Stimulated activated naive CD8-positive, alpha-beta T cell treated with anti-CD3 and anti-CD28 coated beads, Interleukin-15, amount 100 ng/mL, for 72 hours (primary cell): ENCODE measurements at regions not wholly inside any gene's neighbourhood (a gene's known extent, or its start where the extent isn't known, plus 50 kb on each side); places are given as distances from the start of the nearest gene placed in this dataset.

Source experiments
- ATAC-seq: fragments of 150-1000 bp; cut with Tn5 transposase; 2 replicates; pipeline ENCODE4 v1.10.0; 2021; ENCODE audit warnings: mild to moderate bottlenecking, moderate library complexity
- DNase-seq, 2 donors: peaks; one replicate each; pipeline ENCODE4 v3.0.0; 2021 to 2022
- H3K27ac Mint-ChIP-seq, 2 donors: one replicate each; pipeline ENCODE4 v1.8.0; 2022; ENCODE audit warnings: mild to moderate bottlenecking in 2 of 2, mixed read lengths in 2 of 2, moderate library complexity in 2 of 2
- H3K27me3 Mint-ChIP-seq: one replicate; pipeline ENCODE4 v1.8.0; 2022; ENCODE audit warnings: mixed read lengths
- H3K4me1 Mint-ChIP-seq: one replicate; pipeline ENCODE4 v1.8.0; 2022; ENCODE audit warnings: mild to moderate bottlenecking, mixed read lengths
- H3K4me3 Mint-ChIP-seq, 2 donors: one replicate each; pipeline ENCODE4 v1.8.0; 2022; ENCODE audit warnings: mild to moderate bottlenecking in 2 of 2, mixed read lengths in 2 of 2, moderate library complexity in 1 of 2
- H3K9me3 Mint-ChIP-seq, 2 donors: one replicate each; pipeline ENCODE4 v1.8.0; 2022; ENCODE audit warnings: mixed read lengths in 2 of 2

DNA sequence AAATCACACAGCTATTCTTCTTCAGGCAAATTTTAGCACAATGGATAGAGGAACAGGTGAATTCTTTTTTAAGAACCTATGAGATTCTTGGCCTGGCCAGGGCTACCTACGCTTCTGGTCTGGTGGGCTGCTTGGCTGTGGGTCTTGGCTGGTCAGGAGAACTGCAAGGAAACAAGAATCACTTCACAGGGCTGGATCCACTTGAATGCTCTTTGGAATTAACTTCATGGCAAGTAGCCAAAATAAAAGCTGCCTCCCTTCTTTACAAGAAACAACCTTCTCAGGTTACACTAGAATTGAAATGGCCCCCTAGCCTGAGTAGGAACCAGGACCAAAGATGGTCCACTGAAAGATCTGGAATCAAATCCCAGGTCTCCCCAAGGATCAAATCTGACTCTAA lies 519.1 kb downstream of the IQCM start:
- Mint-ChIP-seq H3K4me3 (no peak overlapping the region), H3K4me1 (no peaks in the 10 kb centered on the region), H3K27ac (no peak overlapping the region), H3K9me3 (no peaks in the 10 kb centered on the region), H3K27me3 (peaks cover 8% of the 10 kb centered on the region)
- ATAC-seq (no peak), DNase-seq (no peak)

DNA sequence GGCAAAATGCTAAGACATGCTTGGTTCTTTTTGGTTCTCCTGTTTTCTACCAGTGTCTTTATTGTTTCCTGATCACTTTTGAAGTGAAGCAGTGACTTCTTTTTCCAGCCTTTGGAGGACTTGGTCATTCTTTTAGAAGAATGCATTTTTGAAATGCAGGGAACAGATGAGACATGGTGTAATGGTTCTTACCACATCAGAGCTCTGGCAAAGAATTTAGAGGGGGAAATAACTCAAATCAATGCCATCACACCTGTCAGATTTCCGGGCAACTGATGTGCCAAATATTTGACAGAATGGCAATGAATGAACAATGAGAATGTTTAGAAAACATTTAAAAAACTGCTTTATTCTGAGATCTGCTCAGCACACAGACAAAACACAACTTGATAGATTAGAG lies 519.6 kb downstream of the IQCM start:
- peaks cover 8% of the 10 kb centered on the region for H3K27me3 Mint-ChIP-seq
- no peaks in the 10 kb centered on the region for H3K4me1 Mint-ChIP-seq
- no peaks in the 10 kb centered on the region for H3K9me3 Mint-ChIP-seq
- DNase-seq (no peak), ATAC-seq (no peak)
- no peak overlapping the region for H3K27ac Mint-ChIP-seq
- no peak overlapping the region for H3K4me3 Mint-ChIP-seq

DNA sequence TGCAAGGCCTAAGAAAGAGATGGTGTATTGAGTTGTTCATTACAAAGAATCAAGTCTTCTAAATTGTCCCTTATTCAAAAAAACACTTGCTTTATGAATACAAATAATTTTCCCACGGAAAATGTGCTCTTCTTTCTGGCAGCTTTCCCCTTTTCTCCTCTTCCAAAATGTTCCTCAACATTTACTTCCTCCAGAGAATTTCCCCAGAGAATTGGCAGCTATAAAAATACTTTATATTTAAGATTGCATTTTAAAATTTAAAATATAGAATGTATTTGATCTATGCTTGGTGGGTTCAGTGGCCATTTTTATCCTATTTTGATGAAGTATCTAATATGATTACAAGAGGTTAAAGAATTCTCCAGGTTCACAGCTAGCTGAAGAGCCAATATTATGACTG lies 521.0 kb downstream of the IQCM start:
- Mint-ChIP-seq H3K27ac (no peak overlapping the region), H3K4me1 (no peaks in the 10 kb centered on the region), H3K27me3 (peaks cover 8% of the 10 kb centered on the region), H3K9me3 (no peaks in the 10 kb centered on the region), H3K4me3 (no peak overlapping the region)
- no peak for ATAC-seq
- DNase-seq = no peak

DNA sequence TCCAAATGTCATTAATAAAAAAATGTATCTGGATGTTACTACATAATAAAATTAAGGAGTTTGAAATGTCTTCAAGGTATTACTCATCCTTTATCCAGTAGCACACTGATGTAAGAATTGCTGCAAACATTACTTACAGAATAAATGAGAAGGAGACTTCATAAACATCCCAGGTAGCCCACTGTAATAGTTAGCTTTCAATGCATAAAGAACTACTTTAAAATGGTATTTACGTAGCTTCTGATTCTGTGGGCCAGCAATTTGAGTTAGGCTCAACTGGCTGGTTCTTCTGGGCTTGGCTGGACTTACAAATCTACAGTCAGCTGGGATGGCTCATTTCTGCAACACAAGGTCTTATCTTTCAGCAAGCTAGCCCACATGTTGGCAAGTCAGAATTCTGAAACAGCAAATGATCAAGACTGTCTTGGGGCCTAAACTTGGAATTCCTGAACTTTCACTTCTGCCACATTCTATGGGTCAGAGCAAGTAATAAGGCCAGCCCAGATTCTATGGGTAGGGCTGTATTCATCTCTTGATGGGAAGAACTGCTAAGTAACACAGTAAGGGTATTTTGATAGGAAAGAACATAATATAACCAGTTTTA lies 522.5 kb downstream of the IQCM start:
- Mint-ChIP-seq H3K4me3 (no peak overlapping the region), H3K27ac (no peak overlapping the region), H3K4me1 (no peaks in the 10 kb centered on the region), H3K27me3 (peaks cover 8% of the 10 kb centered on the region), H3K9me3 (no peaks in the 10 kb centered on the region)
- no peak for ATAC-seq
- DNase-seq = no peak

DNA sequence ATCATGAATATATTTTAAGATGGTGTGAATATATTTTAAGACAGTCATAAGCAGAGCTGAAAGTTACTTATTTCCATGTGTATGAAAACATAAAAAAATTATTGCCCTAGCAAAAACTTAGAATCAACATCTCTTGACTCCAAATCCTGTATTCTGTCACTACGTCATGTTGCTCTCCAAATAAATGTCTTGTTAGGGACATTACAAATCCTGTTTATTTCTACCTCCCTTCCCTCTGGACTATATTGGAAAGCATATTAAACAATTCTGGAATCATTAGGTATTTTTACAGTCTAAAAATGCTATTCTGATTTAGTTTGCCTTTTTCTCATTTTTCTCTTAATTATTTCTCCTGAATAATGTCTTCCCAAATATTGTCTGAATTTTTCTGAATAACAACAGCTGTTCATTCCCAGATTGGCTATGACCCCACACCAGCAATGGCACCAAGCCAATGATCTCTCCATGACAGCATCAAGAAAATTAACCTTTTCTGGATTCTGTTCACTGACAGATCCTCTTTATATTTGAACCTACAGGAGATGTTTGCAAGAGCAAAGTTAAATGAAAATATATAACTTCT lies 523.1 kb downstream of the IQCM start:
- Mint-ChIP-seq H3K27me3 (peaks cover 8% of the 10 kb centered on the region), H3K4me1 (no peaks in the 10 kb centered on the region), H3K9me3 (no peaks in the 10 kb centered on the region), H3K4me3 (no peak overlapping the region), H3K27ac (no peak overlapping the region)
- DNase-seq = no peak
- no peak for ATAC-seq

DNA sequence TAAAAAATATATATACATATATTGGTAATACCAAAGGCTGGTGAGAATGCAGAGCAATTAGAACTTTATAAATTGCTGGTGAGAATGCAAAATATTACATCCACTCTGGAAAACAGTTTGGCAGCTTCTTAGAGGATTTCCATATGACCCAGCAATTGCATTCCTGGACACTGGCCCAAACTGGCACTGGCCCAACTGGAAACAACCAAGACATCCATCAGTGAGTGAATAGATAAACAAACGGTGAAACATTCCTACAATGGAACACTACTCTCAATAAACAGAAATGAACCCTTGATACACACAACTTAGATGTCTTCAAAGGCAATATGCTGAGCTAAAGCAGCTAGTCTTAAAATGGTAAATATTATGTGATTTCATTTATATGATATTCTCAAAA lies 524.2 kb downstream of the IQCM start:
- H3K4me1 Mint-ChIP-seq = no peaks in the 10 kb centered on the region
- H3K4me3 Mint-ChIP-seq = no peak overlapping the region
- no peak overlapping the region for H3K27ac Mint-ChIP-seq
- no peak for DNase-seq
- H3K9me3 Mint-ChIP-seq = no peaks in the 10 kb centered on the region
- peaks cover 8% of the 10 kb centered on the region for H3K27me3 Mint-ChIP-seq
- ATAC-seq = no peak

DNA sequence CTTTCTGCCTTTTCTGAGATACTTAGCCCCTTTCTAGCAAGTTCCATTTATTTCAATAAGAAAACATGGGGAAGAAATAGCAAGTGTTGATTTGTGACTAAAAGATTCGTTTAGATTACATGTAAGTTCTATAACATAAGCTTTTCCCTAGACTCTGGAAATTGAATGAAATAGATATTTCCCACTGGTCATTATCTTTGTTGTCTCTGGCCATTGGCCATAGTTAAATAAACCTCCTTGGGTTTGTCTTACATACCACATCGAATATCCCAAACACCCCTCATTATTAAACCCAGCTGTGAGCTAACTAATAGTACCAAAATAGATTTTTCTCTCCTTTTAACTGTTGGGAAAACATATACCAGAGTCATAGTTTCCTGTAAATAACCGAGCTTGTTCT lies 534.8 kb downstream of the IQCM start:
- Mint-ChIP-seq H3K27ac (no peak overlapping the region), H3K4me1 (no peaks in the 10 kb centered on the region), H3K4me3 (no peak overlapping the region), H3K9me3 (no peaks in the 10 kb centered on the region), H3K27me3 (no peaks in the 10 kb centered on the region)
- DNase-seq (no peak), ATAC-seq (no peak)

DNA sequence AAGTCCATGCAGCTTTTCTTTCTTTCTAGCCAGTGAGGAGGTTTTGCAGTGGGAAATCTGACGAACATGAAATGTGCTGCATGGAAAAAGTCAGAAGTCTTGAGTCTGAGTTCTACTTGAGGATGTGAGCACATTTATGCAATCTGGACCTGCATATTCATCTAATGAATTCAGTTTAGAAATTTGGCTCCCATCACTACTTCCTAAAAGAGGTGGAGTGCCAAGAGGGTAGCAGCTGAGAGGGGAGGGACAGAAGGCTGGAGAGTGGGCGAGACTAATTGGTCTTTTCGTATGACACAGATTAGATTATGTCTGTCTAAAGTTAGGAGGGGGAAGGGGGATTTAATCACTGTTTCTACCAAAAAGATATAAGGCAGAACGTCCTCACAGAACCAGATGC lies 535.9 kb downstream of the IQCM start:
- H3K4me3 Mint-ChIP-seq = no peak overlapping the region
- DNase-seq (no peak), ATAC-seq (no peak)
- H3K27ac Mint-ChIP-seq = no peak overlapping the region
- no peaks in the 10 kb centered on the region for H3K4me1 Mint-ChIP-seq
- no peaks in the 10 kb centered on the region for H3K27me3 Mint-ChIP-seq
- H3K9me3 Mint-ChIP-seq = no peaks in the 10 kb centered on the region

DNA sequence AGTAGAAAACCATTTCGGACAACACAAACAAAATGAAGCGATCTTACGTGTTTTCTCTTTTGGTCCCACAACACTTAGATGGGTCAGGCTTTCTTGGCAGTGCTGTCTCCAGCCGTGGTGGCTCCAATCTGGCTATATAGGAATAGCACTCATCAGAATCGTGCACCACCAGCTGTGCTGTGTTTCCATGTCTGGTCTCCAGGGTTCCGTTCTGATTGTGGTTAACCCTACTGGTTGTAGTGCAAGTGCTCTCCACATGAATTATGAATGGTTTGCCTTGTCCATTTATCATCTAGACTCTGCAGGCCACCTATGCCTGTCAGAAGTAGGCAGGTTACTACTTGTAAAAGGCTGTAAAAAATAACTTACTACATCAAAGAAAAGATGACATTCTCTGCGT lies 536.3 kb downstream of the IQCM start:
- no peak overlapping the region for H3K27ac Mint-ChIP-seq
- no peak for ATAC-seq
- H3K4me3 Mint-ChIP-seq = no peak overlapping the region

DNA sequence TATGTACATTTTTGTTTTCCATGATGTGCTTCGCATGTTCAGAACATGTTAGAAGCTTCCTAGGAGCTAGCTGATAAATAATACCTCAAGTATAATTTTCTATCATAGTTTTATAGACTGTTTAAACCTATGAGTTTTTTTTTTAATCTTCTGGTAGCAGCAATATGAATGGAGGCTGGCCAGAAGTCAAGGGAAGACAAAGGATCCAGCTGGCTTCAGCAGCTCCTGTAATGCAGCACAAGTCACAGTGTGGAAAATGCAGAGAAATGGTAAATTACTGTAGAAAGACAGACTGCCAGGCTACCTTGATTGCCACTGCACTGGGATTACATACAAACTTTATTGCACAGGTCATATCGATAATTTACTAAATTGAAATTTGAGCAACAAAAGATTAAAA lies 537.9 kb downstream of the IQCM start:
- Mint-ChIP-seq H3K4me1 (no peaks in the 10 kb centered on the region), H3K27me3 (no peaks in the 10 kb centered on the region), H3K4me3 (no peak overlapping the region), H3K9me3 (no peaks in the 10 kb centered on the region), H3K27ac (no peak overlapping the region)
- DNase-seq (no peak), ATAC-seq (no peak)

More for the DNA sequence above, 536.3 kb downstream of the IQCM start:
- Mint-ChIP-seq H3K27me3 (no peaks in the 10 kb centered on the region), H3K4me1 (no peaks in the 10 kb centered on the region), H3K9me3 (no peaks in the 10 kb centered on the region)
- DNase-seq = no peak

DNA sequence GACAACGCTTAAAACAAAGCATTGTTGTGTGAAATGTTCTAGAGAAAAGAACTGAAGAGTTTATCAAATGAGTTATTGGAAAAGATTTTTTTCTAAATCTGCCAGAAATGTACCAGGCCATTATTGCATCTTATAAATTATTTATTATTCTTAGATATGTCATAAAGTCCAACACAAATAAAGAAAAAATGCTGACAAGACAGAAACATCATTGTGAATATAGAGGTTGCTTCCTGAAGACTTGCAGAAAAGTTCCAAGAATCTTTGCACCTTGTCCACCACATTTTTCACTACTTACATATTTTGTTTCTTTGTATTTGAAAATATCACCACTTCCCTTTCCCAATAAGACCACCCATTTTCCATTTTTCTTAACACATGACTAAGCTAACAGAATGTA lies 545.8 kb downstream of the IQCM start:
- Mint-ChIP-seq H3K27ac (no peak overlapping the region), H3K4me3 (no peak overlapping the region), H3K4me1 (no peaks in the 10 kb centered on the region), H3K27me3 (peaks cover 8% of the 10 kb centered on the region), H3K9me3 (peaks cover 0 to 3% of the 10 kb centered on the region in 2 donors)
- ATAC-seq (no peak), DNase-seq (no peak)

DNA sequence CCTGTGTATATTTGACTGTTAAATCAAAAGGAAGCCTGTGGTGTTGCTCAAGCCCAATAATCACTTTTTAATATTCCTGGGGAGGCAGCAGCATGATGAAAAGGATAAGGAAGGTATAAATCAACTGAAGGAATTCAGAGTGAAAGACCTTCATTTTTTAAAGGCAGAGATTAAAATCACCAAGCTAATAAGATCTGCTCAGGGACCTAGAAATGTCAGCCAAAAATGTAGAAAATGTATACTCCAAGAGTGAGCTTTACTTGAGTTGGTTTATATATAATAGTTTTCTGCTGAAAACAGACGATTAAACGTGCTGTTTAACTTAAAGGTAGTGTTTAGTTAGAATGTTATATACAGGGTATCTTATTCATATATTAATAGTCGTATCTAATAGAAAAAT lies 549.3 kb downstream of the IQCM start:
- H3K27me3 Mint-ChIP-seq = no peaks in the 10 kb centered on the region
- no peaks in the 10 kb centered on the region for H3K9me3 Mint-ChIP-seq
- no peak overlapping the region for H3K27ac Mint-ChIP-seq
- DNase-seq (no peak), ATAC-seq (no peak)
- H3K4me3 Mint-ChIP-seq = no peak overlapping the region
- H3K4me1 Mint-ChIP-seq = no peaks in the 10 kb centered on the region

DNA sequence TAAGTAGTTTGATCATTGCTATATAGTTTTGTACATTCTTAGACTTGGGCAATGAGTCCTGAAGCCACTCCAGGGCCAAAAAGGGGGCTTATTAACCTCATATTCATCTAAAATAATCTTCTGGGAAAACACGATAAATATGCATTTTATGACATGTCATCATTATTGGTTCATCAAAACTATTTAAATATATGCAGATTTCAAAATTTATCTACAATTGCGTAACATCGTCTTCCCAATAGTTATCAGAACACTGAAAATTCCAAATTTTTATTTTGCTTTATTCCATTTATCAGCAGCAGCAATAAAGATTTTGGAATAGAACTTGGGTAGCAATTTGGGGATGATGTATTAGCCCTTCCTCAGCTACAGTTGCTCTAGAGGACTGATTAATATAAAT lies 550.0 kb downstream of the IQCM start:
- Mint-ChIP-seq H3K27me3 (no peaks in the 10 kb centered on the region), H3K4me1 (no peaks in the 10 kb centered on the region), H3K27ac (no peak overlapping the region), H3K9me3 (no peaks in the 10 kb centered on the region), H3K4me3 (no peak overlapping the region)
- no peak for DNase-seq
- no peak for ATAC-seq

DNA sequence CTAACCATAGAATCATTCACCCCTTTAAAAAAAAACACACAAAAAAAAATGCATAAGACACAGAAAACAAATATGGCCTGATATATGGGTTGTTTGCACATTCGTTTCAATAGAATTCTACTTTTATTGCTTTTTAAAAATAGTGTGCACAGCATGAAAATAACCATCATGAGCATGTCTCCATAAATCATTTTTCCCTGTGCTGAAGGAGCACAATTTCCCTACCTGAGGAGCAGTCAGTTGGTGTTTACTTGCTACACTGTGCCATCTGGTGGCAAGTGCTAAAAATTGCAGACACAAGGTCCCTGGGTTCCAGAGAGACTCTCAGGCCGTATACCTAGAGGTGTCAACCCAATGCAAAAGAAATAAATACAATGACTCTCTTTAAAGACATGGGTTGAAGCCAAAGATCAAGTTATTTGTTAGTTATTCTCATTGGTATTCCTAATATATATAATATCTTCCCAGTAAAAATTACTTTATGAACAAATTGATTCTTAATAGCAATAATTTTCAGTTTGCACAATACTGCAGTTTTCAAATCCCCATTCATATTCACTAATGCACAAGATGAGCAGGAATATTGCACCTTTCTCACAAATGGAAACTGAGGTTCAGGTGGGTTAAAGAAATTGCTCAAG lies 551.4 kb downstream of the IQCM start:
- no peak overlapping the region for H3K4me3 Mint-ChIP-seq
- peak in 1 of 2 donors; percentile 10 for DNase-seq
- no peak overlapping the region for H3K27ac Mint-ChIP-seq
- H3K4me1 Mint-ChIP-seq = no peaks in the 10 kb centered on the region
- H3K9me3 Mint-ChIP-seq = no peaks in the 10 kb centered on the region
- ATAC-seq = no peak
- H3K27me3 Mint-ChIP-seq = no peaks in the 10 kb centered on the region

DNA sequence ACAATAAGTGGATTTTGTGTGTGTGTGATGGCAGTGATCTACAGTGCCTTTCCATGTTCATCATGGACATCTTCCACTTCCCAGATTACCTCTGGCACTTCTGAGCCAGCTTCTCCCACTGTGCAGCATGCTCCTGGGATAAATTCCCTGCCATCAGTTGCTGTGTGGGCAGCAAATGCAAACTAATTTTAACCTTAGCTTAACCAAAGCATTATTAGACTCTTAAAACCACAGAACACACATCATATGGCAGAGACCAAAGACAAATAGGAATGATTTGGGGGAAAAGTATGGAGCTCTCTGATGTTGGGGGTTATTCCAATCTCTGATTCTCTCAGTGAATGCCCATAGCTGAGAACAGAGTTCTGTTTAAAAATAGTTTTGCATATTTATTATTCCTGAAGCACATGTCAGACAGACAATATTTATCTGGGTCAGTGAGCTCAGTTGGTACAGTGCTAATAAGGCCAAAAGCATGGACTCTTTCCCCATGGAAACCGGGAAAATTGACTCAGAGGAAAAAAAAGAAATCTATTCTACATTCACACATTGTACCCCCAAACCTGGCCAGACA lies 567.4 kb downstream of the IQCM start:
- no peaks in the 10 kb centered on the region for H3K4me1 Mint-ChIP-seq
- DNase-seq (no peak), ATAC-seq (no peak)
- H3K27me3 Mint-ChIP-seq = no peaks in the 10 kb centered on the region
- no peak overlapping the region for H3K4me3 Mint-ChIP-seq
- H3K27ac Mint-ChIP-seq = no peak overlapping the region
- H3K9me3 Mint-ChIP-seq = no peaks in the 10 kb centered on the region

DNA sequence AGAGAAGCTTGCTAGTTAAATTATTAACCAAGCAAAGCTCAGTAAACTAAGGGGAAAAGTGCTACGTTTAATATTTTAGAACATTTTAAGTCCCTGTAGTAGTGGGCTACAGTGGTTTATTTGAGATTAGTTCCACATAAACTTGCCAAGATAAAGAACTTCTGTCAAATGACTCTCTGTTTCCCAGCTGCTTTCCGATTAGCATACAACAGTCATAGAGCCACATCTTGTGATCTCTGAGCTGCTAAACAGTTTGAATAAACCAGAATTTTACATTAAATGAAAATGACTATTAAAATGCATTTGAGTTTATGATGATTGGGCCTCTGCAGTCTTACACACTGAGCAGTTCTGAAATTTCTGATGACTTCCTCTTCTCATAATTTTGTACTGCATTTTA lies 568.5 kb downstream of the IQCM start:
- Mint-ChIP-seq H3K4me1 (no peaks in the 10 kb centered on the region), H3K9me3 (peaks cover 0 to 2% of the 10 kb centered on the region in 2 donors)
- DNase-seq = no peak

More for the DNA sequence above, 568.5 kb downstream of the IQCM start:
- Mint-ChIP-seq H3K4me3 (no peak overlapping the region), H3K27ac (no peak overlapping the region), H3K27me3 (no peaks in the 10 kb centered on the region)
- ATAC-seq = no peak
